Left ventricle myocardium superior (tissue), 1 donor: ENCODE measurements at regions not wholly inside any gene's neighbourhood (a gene's known extent, or its start where the extent isn't known, plus 50 kb on each side); places are given as distances from the start of the nearest gene placed in this dataset.

Experiments
- ATAC-seq: fragments of 200-7000 bp; cut with Tn5 transposase; one replicate; pipeline ENCODE4 v1.9.1; 2020; ENCODE audit warnings: mild to moderate bottlenecking, moderate library complexity
- DNase-seq: peaks from one replicate; pipeline ENCODE4 v3.0.0-alpha.2; 2020
- intact Hi-C: fragments of 100-400 bp; cut with micrococcal nuclease; formaldehyde crosslinking; loops from one replicate; pipeline ENCODE4 v1.11.0; 2022
- donor health status: DM: no; HTN: yes; CAD: no; lungs with severe emphysema.

DNA sequence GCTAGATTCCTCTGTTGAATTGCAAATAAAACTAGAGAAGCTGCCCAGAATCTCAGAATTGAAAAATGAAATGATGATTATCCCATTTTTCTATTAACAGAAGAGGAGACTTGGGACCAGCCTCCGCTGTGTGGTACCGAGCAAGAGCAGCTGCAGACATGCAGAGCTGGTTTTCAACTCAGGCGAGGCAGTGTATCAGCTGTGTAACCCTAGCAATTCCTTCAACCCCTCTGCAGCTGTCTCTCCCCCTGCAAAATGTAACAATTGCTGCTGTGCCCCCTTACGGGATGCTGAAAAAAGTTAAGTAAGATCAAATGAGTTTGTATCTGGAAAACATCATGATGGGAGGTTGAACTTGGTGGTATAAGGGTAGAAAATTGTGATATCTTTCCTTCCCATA is 98.5 kb upstream of the C3orf80 start:
- DNase-seq (no peak), ATAC-seq (no peak)
- intact Hi-C loops = no loop called here

DNA sequence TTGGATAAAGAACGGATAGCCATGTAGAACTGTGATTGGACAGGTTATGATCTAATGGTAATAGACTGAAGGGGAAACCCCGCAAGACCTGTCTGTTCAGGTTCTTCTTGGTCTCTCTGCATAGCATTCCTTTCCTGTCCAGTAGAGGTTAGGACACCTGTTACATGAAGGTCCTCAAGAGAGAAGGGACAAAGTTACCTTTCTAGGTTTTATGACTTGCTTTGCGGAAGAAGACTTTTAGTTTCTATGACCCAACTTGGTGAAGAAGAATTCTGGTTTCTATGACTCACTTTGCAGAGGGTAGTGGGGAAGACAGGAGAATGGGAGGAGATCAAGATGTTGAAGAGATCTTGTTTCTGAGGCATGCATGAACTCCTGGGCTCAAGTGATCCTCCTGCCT is 97.9 kb upstream of the C3orf80 start:
- ATAC-seq (no peak), DNase-seq (no peak)
- intact Hi-C loops = no loop called here

DNA sequence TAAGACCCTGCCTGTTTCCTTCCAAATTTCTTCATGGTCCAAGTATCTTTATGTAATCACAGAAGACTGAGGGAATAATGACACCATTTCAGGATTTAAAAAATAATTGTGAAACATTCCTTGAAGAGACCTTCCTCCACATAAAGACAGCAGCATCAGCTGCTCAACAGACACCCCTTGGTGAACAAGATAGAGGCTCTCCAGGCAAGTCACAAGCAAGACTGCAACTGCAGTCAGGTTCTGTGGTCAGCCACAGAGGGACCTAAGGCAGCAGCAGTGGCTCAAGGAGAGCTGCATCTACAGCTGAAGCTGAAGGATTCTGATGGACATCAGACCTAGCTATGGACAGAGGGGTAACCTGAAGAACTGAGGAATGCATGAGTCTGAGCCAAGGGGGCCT is 97.2 kb upstream of the C3orf80 start:
- intact Hi-C loops = no loop called here
- ATAC-seq (no peak), DNase-seq (no peak)

DNA sequence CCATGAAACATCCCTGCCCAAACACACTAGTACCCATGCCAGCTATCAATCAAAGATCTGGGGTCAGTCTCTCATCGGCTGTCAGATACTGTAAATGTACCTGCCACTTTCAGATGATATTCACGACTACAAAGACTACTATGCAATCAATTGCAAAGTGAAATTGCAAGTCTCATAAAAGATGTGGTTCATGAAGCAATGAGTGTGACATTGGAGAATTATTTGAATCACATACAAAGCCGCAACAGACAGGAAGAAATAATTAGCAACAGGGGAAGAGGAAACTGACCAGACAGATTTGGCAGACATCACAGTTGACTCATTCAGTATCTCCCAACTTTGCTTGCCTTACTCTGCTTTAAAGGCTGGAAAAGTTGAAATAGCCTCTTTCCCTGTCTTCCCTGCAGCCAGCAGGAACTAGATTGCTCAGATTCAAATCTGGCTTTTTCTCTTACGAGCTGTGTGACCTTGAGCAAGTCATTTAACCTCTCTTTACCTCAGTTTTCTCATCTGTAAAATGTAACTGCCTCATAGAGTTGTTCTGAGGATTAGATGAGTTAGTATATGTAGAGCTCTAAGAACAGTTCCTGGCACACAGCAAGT is 95.7 kb upstream of the C3orf80 start:
- ATAC-seq (peak; percentile 87), DNase-seq (no peak)
- intact Hi-C loops = no loop called here

DNA sequence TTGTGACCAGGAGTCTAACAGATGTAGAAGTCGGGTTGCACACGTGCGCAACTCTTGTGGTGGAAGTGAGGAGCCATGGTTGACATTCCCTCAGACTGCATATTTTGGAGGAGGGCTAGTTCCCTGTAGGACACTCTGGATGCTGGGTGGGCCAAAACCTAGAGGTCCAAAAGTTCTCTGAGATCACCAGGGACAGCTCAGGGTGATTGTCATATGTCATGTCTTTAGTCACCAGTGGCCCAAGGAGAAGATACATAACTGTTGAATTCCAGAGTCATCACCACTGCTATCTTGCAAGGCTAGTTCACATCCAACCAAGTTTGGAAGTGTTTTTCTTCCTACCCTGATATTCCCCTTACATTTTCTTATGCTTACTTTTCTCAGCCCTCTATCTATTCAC is 95.2 kb upstream of the C3orf80 start:
- no peak for DNase-seq
- intact Hi-C loops = no loop called here
- ATAC-seq = no peak

DNA sequence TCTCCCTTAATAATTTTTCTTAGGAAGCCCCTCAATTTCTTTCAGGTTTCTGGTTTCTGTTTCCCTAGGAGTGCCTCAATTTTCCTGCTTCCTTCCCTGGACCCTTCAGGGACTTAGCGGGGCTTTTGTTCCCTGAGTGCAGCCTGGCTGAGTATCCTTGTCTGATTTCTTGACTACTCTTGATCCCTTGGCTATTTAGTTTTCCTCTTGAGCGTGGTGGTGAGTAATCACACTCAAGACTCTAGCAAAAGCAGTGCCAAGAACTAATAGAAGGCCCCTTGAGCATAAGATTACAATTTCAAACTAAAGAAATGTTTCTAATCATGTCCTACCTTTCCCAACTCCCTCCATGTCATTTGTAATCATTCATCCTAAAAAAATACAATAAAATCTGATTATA is 94.3 kb upstream of the C3orf80 start:
- intact Hi-C loops = no loop called here
- peak; percentile 33 for ATAC-seq

DNA sequence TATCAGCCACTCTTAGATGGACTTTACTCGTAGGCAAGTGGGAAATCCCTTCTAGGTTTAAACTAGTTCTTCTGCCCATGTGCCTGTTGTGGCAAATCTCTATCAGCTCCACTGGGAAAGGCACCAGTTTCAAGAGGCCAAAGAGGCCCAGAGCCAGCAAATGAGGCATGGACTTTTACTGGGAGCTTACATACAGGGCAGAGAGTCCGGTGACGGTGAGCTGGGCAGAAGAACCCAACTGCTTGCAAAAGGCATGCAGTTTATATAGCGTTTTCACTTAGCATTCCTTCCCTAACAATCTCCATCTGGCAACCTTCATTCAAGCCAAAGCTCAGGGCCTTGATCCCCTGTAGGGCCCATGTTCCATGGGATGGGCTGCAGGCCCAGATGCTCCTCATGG is 93.0 kb upstream of the C3orf80 start:
- ATAC-seq (peak; percentile 34), DNase-seq (no peak)
- intact Hi-C loops = no loop called here

More for the DNA sequence above, 94.3 kb upstream of the C3orf80 start:
- DNase-seq = no peak

DNA sequence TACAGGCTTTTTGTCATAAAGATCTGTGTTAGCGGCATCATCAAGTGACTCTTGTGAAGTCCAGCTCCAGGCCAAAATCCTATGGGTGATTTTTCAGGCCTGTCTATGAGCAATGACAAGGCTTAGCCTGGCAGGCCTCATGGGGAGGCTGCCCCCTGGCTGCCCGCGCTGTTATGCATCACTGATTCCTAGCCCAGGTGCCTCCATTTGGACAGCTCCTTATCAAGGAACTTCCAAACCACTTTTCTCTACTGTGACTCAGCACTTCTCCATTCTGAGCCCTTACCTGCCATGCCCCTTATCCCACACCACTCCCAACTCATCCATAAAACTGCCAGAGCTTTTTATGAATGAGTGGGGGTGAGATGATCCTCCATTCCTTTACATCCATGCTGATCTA is 91.5 kb upstream of the C3orf80 start:
- intact Hi-C loops = no loop called here
- no peak for ATAC-seq
- no peak for DNase-seq

DNA sequence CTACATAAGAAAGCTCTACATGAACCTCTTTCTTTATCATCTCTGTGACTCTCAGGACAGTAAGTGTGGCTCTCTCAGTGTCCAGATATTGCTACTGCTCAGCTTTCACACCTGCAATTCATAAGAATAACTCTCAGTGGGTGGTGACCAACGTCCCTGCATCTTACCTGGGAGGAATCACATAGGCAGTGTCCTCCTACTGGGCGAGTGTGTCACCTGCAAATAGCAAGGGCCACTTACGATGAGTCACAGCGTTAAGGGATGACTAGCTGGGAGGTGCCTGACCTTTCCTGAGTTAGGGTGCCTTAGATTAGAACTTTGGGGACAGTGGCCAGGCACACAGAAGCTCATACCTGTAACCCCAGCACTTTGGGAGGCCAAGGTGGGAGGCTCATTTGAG is 90.8 kb upstream of the C3orf80 start:
- no peak for ATAC-seq
- intact Hi-C loops = no loop called here
- DNase-seq = no peak

DNA sequence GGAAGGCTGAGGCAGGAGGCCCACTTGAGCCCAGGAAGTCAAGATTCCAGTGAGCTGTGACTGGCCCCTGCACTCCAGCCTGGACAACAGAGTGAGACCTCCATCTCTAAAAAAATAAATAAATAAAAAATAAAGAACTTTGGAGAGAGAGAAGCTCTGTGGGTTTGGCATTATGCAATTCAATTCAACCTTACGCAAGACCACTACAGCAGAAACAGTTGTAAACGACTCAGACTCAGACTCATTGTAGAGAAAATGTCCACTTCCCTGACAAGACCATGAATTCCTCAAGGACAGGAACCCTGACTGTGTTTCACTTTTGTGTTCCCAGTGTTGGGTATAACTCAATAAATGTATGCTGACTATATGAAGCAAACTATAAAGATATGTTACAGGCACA is 90.3 kb upstream of the C3orf80 start:
- ATAC-seq (no peak), DNase-seq (no peak)
- intact Hi-C loops = no loop called here

DNA sequence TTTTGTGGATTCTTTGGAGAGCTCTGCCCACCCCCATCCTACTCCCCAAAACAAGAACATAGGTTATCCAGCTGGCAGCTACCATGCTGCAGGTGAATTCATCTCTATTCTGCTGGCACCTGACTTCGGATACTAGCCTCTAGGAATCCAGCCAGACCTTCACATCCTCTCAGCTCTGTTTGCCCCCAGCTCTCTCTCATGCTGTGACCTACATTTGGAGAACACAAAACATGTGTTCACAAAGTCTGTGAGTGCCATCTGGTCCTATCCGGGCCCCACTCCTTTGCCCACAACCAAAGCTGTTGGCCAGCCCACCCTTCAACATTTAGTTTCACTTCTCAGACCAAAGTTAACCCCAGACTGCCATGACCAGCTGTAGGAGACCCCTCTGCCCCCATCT is 89.4 kb upstream of the C3orf80 start:
- intact Hi-C loops = no loop called here
- ATAC-seq = no peak
- no peak for DNase-seq

DNA sequence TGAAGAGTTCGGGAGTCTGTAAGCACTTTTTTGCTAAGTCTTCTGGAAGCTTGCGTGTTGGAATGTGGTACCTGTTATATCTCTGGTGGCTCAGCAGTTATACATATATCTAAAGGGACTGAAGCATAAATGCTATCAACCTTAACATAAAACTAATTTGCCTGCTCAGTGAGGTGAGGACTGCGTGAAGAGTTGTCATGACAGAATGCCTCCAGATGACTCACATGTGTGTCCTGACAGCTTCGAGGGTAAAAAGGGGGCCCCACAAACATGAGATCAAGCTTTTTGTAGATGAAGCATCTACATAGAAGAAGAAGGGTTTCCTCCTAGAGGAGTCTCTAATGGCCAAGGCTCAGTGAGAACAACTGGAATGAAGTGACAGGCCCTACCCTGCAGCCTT is 88.8 kb upstream of the C3orf80 start:
- no peak for ATAC-seq
- intact Hi-C loops = no loop called here
- DNase-seq = no peak

DNA sequence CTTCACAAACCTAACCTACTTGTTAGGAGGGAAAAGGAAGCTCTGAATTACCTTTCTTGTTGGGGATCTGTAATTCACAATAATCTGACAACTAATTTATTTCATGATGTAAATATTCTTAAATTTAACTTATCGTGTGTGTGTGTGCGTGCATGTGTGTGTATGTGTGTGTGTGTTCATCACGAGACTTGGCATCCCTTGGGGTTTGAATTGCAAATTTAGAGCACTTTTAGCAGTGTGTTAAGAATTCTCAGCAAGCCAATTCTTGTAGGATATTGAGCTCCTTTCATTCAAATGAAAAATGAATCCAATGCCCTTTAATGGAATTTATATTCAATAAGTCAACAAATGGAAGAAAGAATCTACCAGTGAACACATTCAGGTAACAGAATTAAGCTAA is 85.9 kb upstream of the C3orf80 start:
- intact Hi-C loops = no loop called here
- DNase-seq (no peak), ATAC-seq (no peak)

DNA sequence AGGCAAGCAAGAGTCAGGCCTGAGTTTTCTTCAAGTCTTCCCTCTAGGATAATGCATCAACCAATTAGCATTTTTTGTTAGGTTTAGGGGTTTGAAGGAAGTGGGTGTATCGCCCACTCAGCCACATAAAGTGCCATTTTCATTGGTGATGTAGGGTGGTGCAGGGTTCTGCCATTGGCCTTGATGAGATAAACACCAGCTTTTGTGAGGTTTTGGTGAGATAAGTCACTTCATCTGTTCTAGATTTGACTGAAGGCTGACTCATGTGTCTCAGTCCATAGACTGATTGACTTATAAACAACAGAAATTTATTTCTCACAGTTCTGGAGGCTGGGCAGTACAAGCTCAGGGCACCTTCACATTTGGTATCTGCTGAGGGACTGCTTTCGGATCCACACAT is 84.5 kb upstream of the C3orf80 start:
- no peak for DNase-seq
- intact Hi-C loops = no loop called here
- ATAC-seq = no peak

DNA sequence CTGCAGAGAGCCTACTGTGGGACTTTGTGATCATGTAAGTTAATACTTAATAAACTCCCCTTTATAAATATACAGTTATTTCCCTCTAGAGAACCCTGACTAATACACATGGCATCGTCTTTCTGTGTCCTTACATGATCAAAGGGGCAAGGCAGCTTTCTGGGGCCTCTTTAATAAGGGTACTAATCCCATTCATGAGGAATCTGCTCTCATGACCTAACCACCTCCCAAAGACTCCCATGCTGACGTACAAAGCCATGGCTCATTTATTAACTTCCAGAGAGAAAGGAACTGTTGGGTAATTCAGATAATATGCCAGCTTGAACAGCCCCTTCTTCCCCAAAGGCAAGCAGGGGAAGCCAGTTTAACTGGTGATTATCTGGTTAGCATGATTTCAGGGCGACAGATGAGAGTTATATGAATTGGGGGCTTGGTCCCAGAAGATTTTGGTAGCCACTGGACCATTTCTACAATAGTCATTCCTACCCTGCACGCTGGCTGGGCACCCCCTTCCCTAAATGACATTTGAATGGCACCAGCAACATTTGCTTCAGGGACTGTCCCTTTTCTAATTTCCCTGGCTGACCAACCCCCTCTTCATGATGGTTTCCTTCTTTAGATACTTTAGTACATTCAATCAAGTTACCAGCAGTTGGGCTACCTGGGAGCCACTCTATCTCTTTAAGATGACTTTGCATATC is 83.6 kb upstream of the C3orf80 start:
- intact Hi-C loops = no loop called here
- ATAC-seq = no peak

DNA sequence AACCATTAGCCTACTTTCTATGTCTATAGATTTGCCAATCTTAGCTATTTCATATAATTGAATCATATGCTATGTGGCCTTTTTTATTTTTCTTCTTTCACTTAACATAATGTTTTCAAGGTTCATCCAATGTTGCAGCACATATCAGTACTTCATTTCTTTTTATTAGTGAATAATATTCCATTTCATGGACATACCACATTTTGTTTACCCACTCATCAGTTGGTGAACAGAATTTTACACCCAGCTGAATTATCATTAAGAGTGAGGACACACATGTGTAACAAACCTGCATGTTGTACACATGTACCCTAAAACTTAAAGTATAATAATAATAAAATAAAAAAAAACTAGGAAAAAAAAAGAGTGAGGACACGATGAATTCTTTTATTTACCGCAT is 81.7 kb upstream of the C3orf80 start:
- DNase-seq = no peak
- no peak for ATAC-seq
- intact Hi-C loops = no loop called here

More for the DNA sequence above, 83.6 kb upstream of the C3orf80 start:
- no peak for DNase-seq

DNA sequence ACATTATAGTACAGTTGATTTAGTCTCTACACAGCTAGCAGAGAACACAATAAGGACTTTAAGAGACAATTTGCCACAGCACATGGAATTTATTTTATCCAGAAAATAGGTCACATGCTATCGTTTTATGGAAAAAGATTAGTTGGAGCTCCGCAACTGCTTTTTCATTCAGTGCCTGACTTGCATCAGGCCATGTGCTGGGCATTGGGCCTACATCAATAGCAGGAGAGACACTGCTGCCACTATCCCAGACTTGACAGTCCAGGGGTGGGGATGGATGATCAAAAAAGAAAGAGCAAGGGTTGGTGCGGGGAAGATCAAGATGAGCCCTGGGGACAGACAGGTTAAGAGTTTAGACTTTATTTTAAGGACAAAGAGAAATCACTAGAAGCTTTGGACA is 75.2 kb upstream of the C3orf80 start:
- DNase-seq = no peak
- intact Hi-C loops = no loop called here
- ATAC-seq = no peak

DNA sequence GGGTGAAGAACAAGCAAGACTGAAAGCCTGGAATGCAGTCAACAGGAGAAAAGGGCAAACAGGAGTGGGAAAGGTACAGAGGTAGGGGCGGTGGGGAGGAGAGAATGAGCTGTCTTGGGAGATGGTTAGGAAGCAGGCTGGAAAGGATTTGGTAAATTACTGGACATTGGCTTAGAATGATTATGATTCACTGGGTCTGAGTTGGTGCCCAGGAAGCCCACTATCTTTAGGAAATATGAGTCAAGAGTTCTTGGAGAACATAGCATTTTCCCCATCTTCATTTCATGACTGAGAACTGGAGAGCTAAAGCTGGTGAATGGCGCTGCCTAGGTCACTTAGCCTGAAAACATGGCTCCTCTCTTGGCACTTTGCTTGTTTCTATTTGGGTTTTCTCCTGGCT is 74.7 kb upstream of the C3orf80 start:
- DNase-seq (no peak), ATAC-seq (no peak)
- intact Hi-C loops = no loop called here

DNA sequence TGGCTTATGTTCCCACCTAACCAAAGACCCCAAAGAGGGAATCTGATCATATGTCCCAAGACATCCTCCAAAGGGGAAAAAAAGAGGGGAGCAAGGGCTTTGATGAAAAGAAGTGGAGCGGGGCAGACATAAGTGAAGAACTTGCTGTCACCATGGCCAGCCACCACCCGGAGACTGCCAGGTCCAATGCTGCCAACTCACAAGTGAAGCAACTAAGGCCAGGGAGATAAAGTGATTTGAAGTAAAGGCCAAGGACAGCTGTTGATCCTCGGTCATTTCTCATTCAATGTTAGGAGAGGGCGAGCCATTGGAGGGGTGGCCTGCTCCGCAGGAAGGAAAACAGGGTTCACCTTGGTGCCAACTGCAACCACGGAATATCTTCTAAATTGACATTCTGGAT is 72.6 kb upstream of the C3orf80 start:
- ATAC-seq (no peak), DNase-seq (no peak)
- intact Hi-C loops = no loop called here

DNA sequence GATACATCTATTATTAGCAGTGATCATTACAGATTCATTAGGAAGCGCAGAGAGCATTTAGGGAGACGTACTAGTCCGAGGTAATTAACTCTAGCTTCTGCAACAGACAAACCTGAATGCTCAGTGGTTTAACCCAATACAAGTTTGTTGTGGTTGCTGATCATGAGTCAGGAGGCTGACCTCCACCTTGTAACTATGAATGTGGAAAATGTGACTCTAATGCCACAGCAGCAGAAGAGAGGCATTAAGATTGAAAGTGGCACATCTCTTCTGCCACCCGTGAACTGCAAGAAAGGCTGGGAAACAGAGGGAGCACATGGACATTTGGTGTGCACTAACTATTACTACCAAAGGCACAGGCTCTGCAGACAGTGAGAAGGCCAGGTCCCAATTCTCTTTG is 71.2 kb upstream of the C3orf80 start:
- ATAC-seq (no peak), DNase-seq (no peak)
- intact Hi-C loops = no loop called here

DNA sequence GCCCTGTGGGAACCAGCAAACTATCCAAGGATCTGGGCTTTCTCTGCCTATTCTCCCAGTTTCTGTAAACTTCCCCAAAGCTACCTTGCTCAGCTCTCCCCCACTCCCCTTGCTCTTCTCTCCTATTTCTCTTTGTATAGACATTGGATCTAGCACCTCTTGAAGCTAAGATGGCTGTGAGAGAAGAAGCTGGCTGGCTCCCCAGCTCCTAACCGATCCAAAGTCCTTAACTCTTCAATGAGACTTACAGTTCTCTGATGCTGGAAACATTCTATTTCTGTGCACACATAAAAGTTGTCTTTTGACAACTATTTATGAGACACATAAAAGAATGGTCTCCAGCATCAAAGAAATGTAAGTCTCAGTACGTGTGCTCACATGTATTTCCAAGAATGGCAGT is 70.6 kb upstream of the C3orf80 start:
- intact Hi-C loops = no loop called here
- ATAC-seq (no peak), DNase-seq (no peak)

DNA sequence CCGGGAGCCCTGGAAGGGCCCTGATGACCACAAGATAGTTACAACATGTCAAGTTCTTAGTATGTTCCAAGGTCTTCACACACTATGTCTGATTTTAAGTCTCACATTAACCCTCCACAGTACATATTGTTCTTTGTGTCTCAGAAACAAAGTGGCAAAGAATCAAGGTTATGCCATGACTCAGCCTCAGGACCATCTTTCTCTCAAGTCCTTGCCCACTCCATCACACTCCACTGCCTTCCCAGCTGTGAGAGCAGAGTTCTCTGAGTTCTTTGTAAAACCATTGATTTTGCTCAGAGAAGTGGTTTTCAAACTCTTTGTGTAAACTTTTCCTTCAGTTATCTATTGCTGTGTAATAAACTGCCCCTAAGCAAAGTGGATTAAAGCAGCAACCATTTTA is 67.9 kb upstream of the C3orf80 start:
- no peak for DNase-seq
- intact Hi-C loops = no loop called here
- ATAC-seq = no peak
